ENCODE measurements at regions not wholly inside any gene's neighbourhood (a gene's known extent, or its start where the extent isn't known, plus 50 kb on each side); places are given as distances from the start of the nearest gene placed in this dataset.
A peak's percentile ranks its signal among the peaks of the same experiment; 100 is the strongest.
"Not testable (repeated sequence)": the region's sequence is repeated elsewhere in the genome, so short reads cannot be mapped to it uniquely, and the experiment has no call there.

DNA sequence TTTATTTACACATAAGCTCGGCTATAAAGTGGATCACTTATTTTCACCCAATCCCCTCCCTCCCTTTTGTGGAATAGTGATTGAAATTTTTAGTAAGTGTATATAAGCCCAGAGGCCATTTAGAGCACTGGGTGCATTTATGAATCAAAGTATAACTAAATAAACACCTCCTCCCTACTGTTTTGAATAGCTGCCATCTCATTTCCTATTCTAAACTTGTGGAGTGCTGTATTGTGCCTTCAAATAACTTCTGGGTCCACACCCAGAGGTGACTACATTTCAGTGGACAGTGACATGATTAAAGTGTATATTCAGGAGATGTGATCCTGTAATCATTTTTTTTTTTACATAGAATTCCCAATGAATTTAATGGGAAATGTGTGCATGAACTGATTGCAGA lies 104.9 kb downstream of the TEX13C start:
- H3K36me3 ChIP-seq (replicated peaks), result no peaks in the 10 kb centered on the region
- in situ Hi-C loops (cut with MboI; ENCODE audit: low sequenced_read_pairs), result no loop called here

GRCh38 chrX:125436855-125437254 lies 117.2 kb downstream of the TEX13C start:
- Histone ChIP-seq H3K9me3 (0 out of 2 replicates have a peak, but pooled peaks cover 6% of the 10 kb centered on the region), H3K36me3 (replicated peaks) (no peaks in the 10 kb centered on the region), H3K4me1 (no peaks in the 10 kb centered on the region), H3K4me3 (no peak overlapping the region), H3K27me3 (ENCODE audit: low read depth) (no peaks in the 10 kb centered on the region)
- peak; percentile 34 to 63 for DNase-seq (ENCODE audit: low spot score in 2 of 2)
- in situ Hi-C loops (cut with MboI; ENCODE audit: low sequenced_read_pairs), result no loop called here

More for the DNA sequence above, 104.9 kb downstream of the TEX13C start:
- Histone ChIP-seq H3K4me3 (no peak overlapping the region), H3K27me3 (ENCODE audit: low read depth) (no peaks in the 10 kb centered on the region), H3K4me1 (peaks cover 3% of the 10 kb centered on the region; the same call in 1 of the 2 replicates), H3K9me3 (no peaks in the 10 kb centered on the region)
- DNase-seq (ENCODE audit: low spot score in 2 of 2), result no peak

GRCh38 chrX:125439194-125439849 lies 119.7 kb downstream of the TEX13C start:
- Histone ChIP-seq H3K4me1 (no peaks in the 10 kb centered on the region), H3K27me3 (ENCODE audit: low read depth) (no peaks in the 10 kb centered on the region), H3K36me3 (replicated peaks) (no peaks in the 10 kb centered on the region), H3K9me3 (no peaks in the 10 kb centered on the region), H3K4me3 (no peak overlapping the region)
- no peak for DNase-seq (ENCODE audit: low spot score in 2 of 2)
- in situ Hi-C loops (cut with MboI; ENCODE audit: low sequenced_read_pairs), result no loop called here

- in situ Hi-C loops (cut with MboI; ENCODE audit: low sequenced_read_pairs), result no loop called here
- Histone ChIP-seq H3K4me3 (no peak overlapping the region), H3K36me3 (replicated peaks) (no peaks in the 10 kb centered on the region), H3K27me3 (ENCODE audit: low read depth) (no peaks in the 10 kb centered on the region), H3K9me3 (no peaks in the 10 kb centered on the region), H3K4me1 (no peaks in the 10 kb centered on the region)
- no peak for DNase-seq (ENCODE audit: low spot score in 2 of 2)
Observed at GRCh38 chrX:125444659-125445058, 125.0 kb downstream of the TEX13C start.

DNA sequence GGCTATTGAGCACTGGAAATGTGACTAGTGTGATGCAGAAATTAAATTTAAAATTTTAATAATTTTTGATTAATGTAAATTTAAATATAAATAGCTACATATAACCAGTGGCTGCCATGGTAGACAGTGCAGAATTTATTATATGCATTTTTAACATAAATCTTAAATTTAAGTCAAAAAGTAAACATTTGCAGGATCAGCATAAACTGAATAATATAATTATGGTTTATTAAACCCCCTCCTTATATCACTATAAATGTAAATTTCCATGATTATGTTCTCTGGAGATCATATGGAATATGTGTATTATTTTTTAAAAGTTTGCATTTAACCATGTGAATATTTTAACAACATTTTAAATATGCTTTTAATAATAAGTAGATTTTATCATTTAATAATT lies 155.8 kb downstream of the TEX13C start:
- H3K36me3 ChIP-seq (replicated peaks), result no peaks in the 10 kb centered on the region
- no peaks in the 10 kb centered on the region for H3K9me3 ChIP-seq
- no peaks in the 10 kb centered on the region for H3K4me1 ChIP-seq
- H3K27me3 ChIP-seq (ENCODE audit: low read depth), result no peaks in the 10 kb centered on the region
- DNase-seq (ENCODE audit: low spot score in 2 of 2), result no peak
- no peak overlapping the region for H3K4me3 ChIP-seq
- in situ Hi-C loops (cut with MboI; ENCODE audit: low sequenced_read_pairs), result no loop called here

DNA sequence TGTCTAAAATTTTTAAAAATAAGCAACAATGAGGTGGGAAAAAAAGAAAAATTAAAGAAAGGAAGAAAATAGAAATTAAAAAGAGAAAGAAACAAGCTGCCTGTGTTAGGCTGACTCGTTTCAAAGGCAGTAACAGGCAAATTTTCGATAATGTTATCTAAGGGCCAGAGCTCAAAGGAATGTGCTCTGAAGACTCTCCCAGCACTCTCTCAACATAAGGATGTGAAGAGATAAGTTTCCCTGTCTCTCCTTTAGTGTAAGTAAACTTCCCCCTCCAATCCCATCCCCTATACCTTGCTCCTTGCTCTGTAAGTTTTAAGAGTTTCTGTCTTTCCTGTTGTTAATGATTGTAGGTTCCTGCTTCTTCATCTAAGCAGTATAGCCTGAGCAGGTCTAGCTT lies 172.8 kb downstream of the TEX13C start:
- no peak overlapping the region for H3K4me3 ChIP-seq
- in situ Hi-C loops (cut with MboI; ENCODE audit: low sequenced_read_pairs), result no loop called here
- no peaks in the 10 kb centered on the region for H3K27me3 ChIP-seq (ENCODE audit: low read depth)
- H3K36me3 ChIP-seq (replicated peaks), result no peaks in the 10 kb centered on the region
- no peaks in the 10 kb centered on the region; the same call in 1 of the 2 replicates for H3K4me1 ChIP-seq
- H3K9me3 ChIP-seq, result no peaks in the 10 kb centered on the region
- DNase-seq (ENCODE audit: low spot score in 2 of 2), result no peak

GRCh38 chrX:125493004-125493403 lies 173.3 kb downstream of the TEX13C start:
- DNase-seq (ENCODE audit: low spot score in 2 of 2); H3K4me3 ChIP-seq; H3K9me3 ChIP-seq; in situ Hi-C loops (cut with MboI; ENCODE audit: low sequenced_read_pairs); H3K36me3 ChIP-seq (replicated peaks); H3K27me3 ChIP-seq (ENCODE audit: low read depth); H3K4me1 ChIP-seq: not testable (repeated sequence)

GRCh38 chrX:125497667-125498066 lies 178.0 kb downstream of the TEX13C start:
- H3K36me3 ChIP-seq (replicated peaks), result no peaks in the 10 kb centered on the region
- no peak for DNase-seq (ENCODE audit: low spot score in 2 of 2)
- no peaks in the 10 kb centered on the region for H3K27me3 ChIP-seq (ENCODE audit: low read depth)
- in situ Hi-C loops (cut with MboI; ENCODE audit: low sequenced_read_pairs), result no loop called here
- H3K9me3 ChIP-seq, result no peaks in the 10 kb centered on the region; the same call in 1 of the 2 replicates
- no peak overlapping the region for H3K4me3 ChIP-seq
- H3K4me1 ChIP-seq, result no peaks in the 10 kb centered on the region; the same call in 1 of the 2 replicates

DNA sequence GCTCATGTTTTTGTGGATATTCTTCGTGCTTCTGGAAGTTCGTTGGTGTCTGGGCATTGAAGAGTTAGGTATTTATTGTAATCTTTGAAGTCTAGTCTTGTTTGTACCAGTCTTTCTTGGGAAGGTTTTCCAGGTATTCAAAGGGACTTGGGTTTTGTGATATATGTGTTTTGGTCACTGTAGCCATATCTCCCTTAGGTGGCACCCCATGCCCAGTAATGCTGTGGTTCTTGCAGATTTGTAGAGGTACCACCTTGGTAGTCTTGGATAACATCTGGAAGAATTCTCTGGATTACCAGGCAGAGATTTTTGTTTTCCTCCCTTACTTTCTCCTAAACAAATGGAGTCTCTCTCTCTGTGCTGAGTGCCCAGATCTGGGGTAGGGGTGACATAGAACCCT lies 184.1 kb downstream of the TEX13C start:
- no peaks in the 10 kb centered on the region for H3K36me3 ChIP-seq (replicated peaks)
- no peak for DNase-seq (ENCODE audit: low spot score in 2 of 2)
- no peaks in the 10 kb centered on the region for H3K9me3 ChIP-seq
- H3K27me3 ChIP-seq (ENCODE audit: low read depth), result no peaks in the 10 kb centered on the region
- no peak overlapping the region for H3K4me3 ChIP-seq
- no peaks in the 10 kb centered on the region for H3K4me1 ChIP-seq
- in situ Hi-C loops (cut with MboI; ENCODE audit: low sequenced_read_pairs), result no loop called here

DNA sequence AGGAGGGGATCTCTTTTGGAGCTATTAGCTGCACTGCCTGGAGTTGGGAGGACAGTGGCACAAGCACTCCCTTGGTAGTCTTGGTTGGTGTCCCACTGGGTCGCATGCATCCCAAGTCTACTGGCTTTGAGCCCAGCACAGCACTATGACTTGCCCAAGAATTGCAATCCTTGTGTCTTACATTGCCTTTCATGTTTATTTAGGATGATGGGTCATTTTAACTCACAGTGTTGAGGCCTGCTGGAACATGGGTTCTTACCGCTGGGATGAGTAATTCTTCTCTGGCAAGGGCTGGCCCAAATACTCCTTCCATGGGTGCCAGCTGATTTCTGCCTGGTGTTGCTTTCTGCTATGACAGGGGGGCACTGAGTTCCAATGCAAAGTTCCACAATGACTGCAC lies 185.5 kb downstream of the TEX13C start:
- H3K9me3 ChIP-seq, result no peaks in the 10 kb centered on the region
- DNase-seq (ENCODE audit: low spot score in 2 of 2), result no peak
- no peak overlapping the region for H3K4me3 ChIP-seq
- H3K27me3 ChIP-seq (ENCODE audit: low read depth), result no peaks in the 10 kb centered on the region
- H3K36me3 ChIP-seq (replicated peaks), result no peaks in the 10 kb centered on the region
- in situ Hi-C loops (cut with MboI; ENCODE audit: low sequenced_read_pairs), result no loop called here
- no peaks in the 10 kb centered on the region for H3K4me1 ChIP-seq

- Histone ChIP-seq H3K27me3 (ENCODE audit: low read depth) (no peaks in the 10 kb centered on the region), H3K4me1 (no peaks in the 10 kb centered on the region), H3K36me3 (replicated peaks) (no peaks in the 10 kb centered on the region), H3K9me3 (no peaks in the 10 kb centered on the region), H3K4me3 (no peak overlapping the region)
- no peak for DNase-seq (ENCODE audit: low spot score in 2 of 2)
- in situ Hi-C loops (cut with MboI; ENCODE audit: low sequenced_read_pairs), result no loop called here
Observed at GRCh38 chrX:125507119-125507518, 187.4 kb downstream of the TEX13C start.

GRCh38 chrX:125520029-125520428 lies 200.4 kb downstream of the TEX13C start:
- no peak overlapping the region for H3K4me3 ChIP-seq
- peaks cover 14% of the 10 kb centered on the region for H3K4me1 ChIP-seq
- no peaks in the 10 kb centered on the region for H3K36me3 ChIP-seq (replicated peaks)
- in situ Hi-C loops (cut with MboI; ENCODE audit: low sequenced_read_pairs), result no loop called here
- no peaks in the 10 kb centered on the region for H3K27me3 ChIP-seq (ENCODE audit: low read depth)
- no peaks in the 10 kb centered on the region for H3K9me3 ChIP-seq
- peak in 1 of 2 experiments; percentile 37 for DNase-seq (ENCODE audit: low spot score in 2 of 2)

- Histone ChIP-seq H3K4me1 (peaks cover 14% of the 10 kb centered on the region), H3K27me3 (ENCODE audit: low read depth) (no peaks in the 10 kb centered on the region)
- in situ Hi-C loops (cut with MboI; ENCODE audit: low sequenced_read_pairs), result no loop called here
Observed at GRCh38 chrX:125522752-125523151, 203.1 kb downstream of the TEX13C start.

GRCh38 chrX:125532411-125533089 lies 212.9 kb downstream of the TEX13C start:
- H3K27me3 ChIP-seq (ENCODE audit: low read depth), result no peaks in the 10 kb centered on the region
- H3K36me3 ChIP-seq (replicated peaks), result no peaks in the 10 kb centered on the region
- H3K4me3 ChIP-seq, result no peak overlapping the region
- H3K4me1 ChIP-seq, result no peaks in the 10 kb centered on the region
- in situ Hi-C loops (cut with MboI; ENCODE audit: low sequenced_read_pairs), result no loop called here
- no peaks in the 10 kb centered on the region; the same call in 1 of the 2 replicates for H3K9me3 ChIP-seq
- no peak for DNase-seq (ENCODE audit: low spot score in 2 of 2)

More at GRCh38 chrX:125522752-125523151, 203.1 kb downstream of the TEX13C start:
- DNase-seq (ENCODE audit: low spot score in 2 of 2), result no peak
- Histone ChIP-seq H3K9me3 (no peaks in the 10 kb centered on the region), H3K4me3 (no peak overlapping the region), H3K36me3 (replicated peaks) (no peaks in the 10 kb centered on the region)
